Transverse colon (tissue), 4 donors: ENCODE measurements at regions not wholly inside any gene's neighbourhood (a gene's known extent, or its start where the extent isn't known, plus 50 kb on each side); places are given as distances from the start of the nearest gene placed in this dataset.

Experiments used
- DNase-seq: peaks from one replicate; pipeline ENCODE4 v3.0.0-alpha.2; 2019
- H3K27ac ChIP-seq, 4 donors: fragments of 200-600 bp; sonication (generic); 2 replicates each; pipeline ENCODE4 v1.5.1; 2016 to 2018; ENCODE audit warnings: inconsistent platforms in 4 of 4
- H3K27me3 ChIP-seq: fragments of 200-600 bp; sonication (generic); 2 replicates; pipeline ENCODE4 v1.5.1; 2017; ENCODE audit warnings: inconsistent platforms
- H3K36me3 ChIP-seq, 4 donors: fragments of 200-600 bp; sonication (generic); 2 replicates each; pipeline ENCODE4 v1.5.1; 2017 to 2019; ENCODE audit warnings: inconsistent platforms in 4 of 4
- H3K4me1 ChIP-seq, 4 donors: fragments of 200-600 bp; sonication (generic); 2 replicates each; pipeline ENCODE4 v1.5.1; 2017 to 2020; ENCODE audit warnings: inconsistent platforms in 4 of 4
- H3K4me3 ChIP-seq, 4 donors: fragments of 200-600 bp; sonication (generic); 1 replicate in 1 of 4; 2 replicates in 3 of 4; pipeline versions ENCODE4 v1.5.1 to v1.6.1; 2017 to 2019; ENCODE audit warnings: inconsistent platforms in 4 of 4
- H3K9me3 ChIP-seq, 2 donors: fragments of 200-600 bp; sonication (generic); 2 replicates each; pipeline ENCODE4 v1.5.1; 2017 to 2019; ENCODE audit warnings: inconsistent platforms in 2 of 2
- EP300 ChIP-seq: sonication (generic); formaldehyde crosslinking; IDR thresholded peaks from one replicate; pipeline ENCODE4 v1.6.1; 2017; ENCODE audit warnings: antibody characterized with exemption, low read depth
- POLR2A ChIP-seq: fragments of 450-650 bp; IDR thresholded peaks from one replicate; pipeline ENCODE4 v1.6.1; 2016; ENCODE audit warnings: antibody characterized with exemption, mild to moderate bottlenecking, moderate library complexity
- POLR2AphosphoS5 ChIP-seq, 3 donors: sonication (generic); formaldehyde crosslinking; IDR thresholded peaks; one replicate each; pipeline ENCODE4 v1.6.1; 2016; ENCODE audit warnings: antibody characterized with exemption in 3 of 3
- WGBS, 2 donors: methylation state at CpG; one replicate each; pipeline ENCODE4 v1.1.5; 2018; ENCODE audit warnings: low coverage in 1 of 2; 5-methylcytosine and 5-hydroxymethylcytosine counted together
- in situ Hi-C, 4 donors: fragments of 200-750 bp; cut with MboI; loops; one replicate each; pipeline versions ENCODE4 v1.15.0 to v1.15.1; 2017; ENCODE audit warnings: low sequenced_read_pairs in 3 of 4, low pct_ligation_motif_present in 1 of 4, low pct_unique_long_range_greater_than_20kb in 1 of 4
- intact Hi-C: fragments of 100-400 bp; cut with DNase I; formaldehyde crosslinking; loops from one replicate; pipeline ENCODE4 v1.15.1; 2023; ENCODE audit warnings: low total_unique reads
- TF ChIP-seq, protein P1 (sequence below), 5 experiments: fragments of 200-600 bp in 3 of 5; fragments of 450-650 bp in 2 of 5; sonication (generic) in 3 of 5; IDR thresholded peaks; 1 replicate in 2 of 5; 2 replicates in 3 of 5; pipeline ENCODE4 v1.5.1; 2016 to 2017; ENCODE audit warnings: antibody characterized with exemption in 5 of 5, inconsistent platforms in 3 of 5, mild to moderate bottlenecking in 2 of 5, moderate library complexity in 1 of 5

DNA sequence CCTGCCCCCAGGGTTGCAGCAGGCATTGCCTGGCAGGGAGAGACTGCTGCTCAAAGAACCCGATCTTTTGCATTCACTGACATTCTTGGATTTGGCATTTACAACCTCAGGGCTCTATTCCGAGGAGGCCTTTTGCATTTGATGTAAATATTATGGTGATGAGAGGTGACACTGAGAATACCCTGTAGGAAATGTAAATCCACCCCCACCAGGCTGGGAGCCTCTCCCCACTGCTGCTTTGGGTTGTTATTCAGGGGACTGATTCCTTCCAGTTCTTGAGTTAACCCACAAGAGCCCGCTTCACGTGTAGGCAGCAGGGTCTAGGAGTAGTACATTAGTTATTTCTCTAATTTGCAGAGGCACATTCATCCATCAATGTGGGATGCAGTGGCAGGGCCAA is 55.5 kb upstream of the ARAP3 start:
- no peaks in the 10 kb centered on the region for H3K4me1 ChIP-seq
- intact Hi-C loops: no loop called here
- no peaks in the 10 kb centered on the region for H3K36me3 ChIP-seq
- in situ Hi-C loops: no loop called here
- no peak for DNase-seq
- H3K27me3 ChIP-seq: peaks cover 10% of the 10 kb centered on the region
- H3K9me3 ChIP-seq: no peaks in the 10 kb centered on the region
- TF ChIP-seq EP300 (no peak), POLR2A (no peak), POLR2AphosphoS5 (IDR thresholded peaks at IDR 0.05) (no peak)
- TF ChIP-seq, protein P1, sequence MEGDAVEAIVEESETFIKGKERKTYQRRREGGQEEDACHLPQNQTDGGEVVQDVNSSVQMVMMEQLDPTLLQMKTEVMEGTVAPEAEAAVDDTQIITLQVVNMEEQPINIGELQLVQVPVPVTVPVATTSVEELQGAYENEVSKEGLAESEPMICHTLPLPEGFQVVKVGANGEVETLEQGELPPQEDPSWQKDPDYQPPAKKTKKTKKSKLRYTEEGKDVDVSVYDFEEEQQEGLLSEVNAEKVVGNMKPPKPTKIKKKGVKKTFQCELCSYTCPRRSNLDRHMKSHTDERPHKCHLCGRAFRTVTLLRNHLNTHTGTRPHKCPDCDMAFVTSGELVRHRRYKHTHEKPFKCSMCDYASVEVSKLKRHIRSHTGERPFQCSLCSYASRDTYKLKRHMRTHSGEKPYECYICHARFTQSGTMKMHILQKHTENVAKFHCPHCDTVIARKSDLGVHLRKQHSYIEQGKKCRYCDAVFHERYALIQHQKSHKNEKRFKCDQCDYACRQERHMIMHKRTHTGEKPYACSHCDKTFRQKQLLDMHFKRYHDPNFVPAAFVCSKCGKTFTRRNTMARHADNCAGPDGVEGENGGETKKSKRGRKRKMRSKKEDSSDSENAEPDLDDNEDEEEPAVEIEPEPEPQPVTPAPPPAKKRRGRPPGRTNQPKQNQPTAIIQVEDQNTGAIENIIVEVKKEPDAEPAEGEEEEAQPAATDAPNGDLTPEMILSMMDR (IDR thresholded peaks at IDR 0.05): no peak
- H3K27ac ChIP-seq: no peak overlapping the region
- H3K4me3 ChIP-seq: no peak overlapping the region
- whole genome bisulfite sequencing, 2 donors: 54 to 62% methylated on average over 2 to 4 of the region's 4 CpGs

DNA sequence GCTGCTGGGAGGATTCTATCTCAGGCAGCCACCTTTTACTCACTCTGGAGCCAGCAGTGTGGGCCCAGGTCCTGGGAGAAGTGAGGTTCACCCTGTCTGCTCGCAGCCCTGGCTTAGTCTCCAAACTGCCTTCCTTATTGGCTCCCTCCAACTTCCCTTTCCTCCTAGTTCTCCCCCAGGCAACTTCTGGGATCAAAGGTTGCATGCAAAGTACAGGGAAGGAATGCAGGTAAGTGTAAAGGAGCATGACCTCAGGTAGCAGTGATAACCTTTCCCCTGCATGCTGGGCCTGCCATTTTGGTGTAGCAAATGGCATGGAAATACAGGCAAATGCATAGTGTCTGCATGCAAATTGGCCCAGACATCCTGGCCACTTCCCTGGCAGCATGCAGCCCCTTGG is 53.8 kb upstream of the ARAP3 start:
- 11% methylated on average over 1 of the region's 1 CpG; no CpG with 5 or more reads in 1 of the 2 donors for WGBS, 2 donors
- H3K27ac ChIP-seq: no peak overlapping the region
- no peaks in the 10 kb centered on the region for H3K9me3 ChIP-seq
- H3K27me3 ChIP-seq: peaks cover 6% of the 10 kb centered on the region
- no peak overlapping the region for H3K4me3 ChIP-seq
- in situ Hi-C loops: no loop called here
- no peaks in the 10 kb centered on the region for H3K4me1 ChIP-seq
- DNase-seq: no peak
- intact Hi-C loops: no loop called here
- H3K36me3 ChIP-seq: no peaks in the 10 kb centered on the region
- no peak for TF ChIP-seq POLR2A
- TF ChIP-seq, protein P1 (IDR thresholded peaks at IDR 0.05): no peak
- TF ChIP-seq EP300: no peak
- TF ChIP-seq POLR2AphosphoS5 (IDR thresholded peaks at IDR 0.05): no peak

DNA sequence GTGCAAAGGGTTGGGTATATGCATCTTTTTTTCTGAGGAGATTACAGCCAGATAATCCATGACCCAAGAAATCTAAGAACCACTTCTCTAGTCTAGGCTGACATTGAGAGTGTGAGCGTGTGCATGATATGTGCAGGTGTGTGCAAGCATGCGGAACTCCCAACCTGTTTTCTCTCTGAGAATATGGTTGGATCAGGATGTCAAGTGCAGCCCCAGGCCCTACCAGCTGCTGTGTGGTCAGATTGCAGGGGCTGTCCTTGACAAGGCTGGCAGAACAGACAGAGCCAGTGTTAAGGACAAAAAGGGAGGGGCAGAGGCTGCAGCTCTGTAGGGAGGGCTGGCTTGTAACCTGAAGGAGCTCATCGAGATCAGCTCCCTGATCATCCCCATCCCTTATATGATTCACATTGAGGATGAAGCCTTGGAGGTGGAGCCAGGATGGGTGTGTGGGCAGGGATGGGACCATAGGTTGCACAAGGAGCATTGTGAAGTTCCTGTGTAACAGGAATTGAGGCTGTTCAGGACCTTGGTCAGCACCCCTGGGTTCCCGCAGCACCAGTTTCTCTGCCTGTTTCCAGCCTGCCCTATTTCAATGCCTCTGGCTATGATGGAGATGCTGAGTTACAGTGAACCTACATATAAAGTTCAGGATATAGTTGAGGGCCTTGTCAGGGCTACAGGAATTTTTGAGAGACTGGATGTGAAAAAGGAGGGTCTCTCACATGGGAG is 52.6 kb upstream of the ARAP3 start:
- H3K9me3 ChIP-seq: no peaks in the 10 kb centered on the region
- WGBS, 2 donors: 46% methylated on average over 4 of the region's 4 CpGs; no CpG with 5 or more reads in 1 of the 2 donors
- H3K27ac ChIP-seq: no peak overlapping the region
- H3K36me3 ChIP-seq: no peaks in the 10 kb centered on the region
- no peak for TF ChIP-seq POLR2A
- TF ChIP-seq POLR2AphosphoS5 (IDR thresholded peaks at IDR 0.05): no peak
- TF ChIP-seq EP300: no peak
- TF ChIP-seq, protein P1 (IDR thresholded peaks at IDR 0.05): no peak
- peaks cover 6% of the 10 kb centered on the region for H3K27me3 ChIP-seq
- no peaks in the 10 kb centered on the region for H3K4me1 ChIP-seq
- H3K4me3 ChIP-seq: no peak overlapping the region
- in situ Hi-C loops (no loop called here), intact Hi-C loops (no loop called here)
- DNase-seq: peak; percentile 30

DNA sequence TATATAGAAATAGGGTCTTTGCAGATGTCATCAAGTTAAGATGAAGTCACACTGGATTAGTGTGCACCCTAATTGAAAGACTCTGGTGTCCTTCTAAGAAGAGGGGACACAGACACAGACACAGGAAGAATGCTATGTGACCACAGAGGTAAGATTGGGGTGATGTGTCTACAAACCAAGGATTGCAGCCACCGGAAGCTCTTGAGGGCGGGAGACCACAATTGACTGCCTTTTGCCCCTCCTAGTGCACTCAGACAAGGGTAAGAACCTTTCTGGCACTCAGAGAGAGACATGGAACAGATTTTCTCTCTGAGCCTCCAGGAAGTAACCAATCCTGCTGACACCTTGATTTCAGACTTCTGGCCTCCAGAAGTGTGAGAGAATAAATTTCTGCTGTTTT is 51.2 kb upstream of the ARAP3 start:
- Histone ChIP-seq H3K27me3 (peaks cover 8% of the 10 kb centered on the region), H3K9me3 (no peaks in the 10 kb centered on the region), H3K36me3 (no peaks in the 10 kb centered on the region), H3K4me1 (no peaks in the 10 kb centered on the region), H3K27ac (no peak overlapping the region), H3K4me3 (no peak overlapping the region)
- 40 to 69% methylated on average over 1 to 2 of the region's 2 CpGs for WGBS, 2 donors
- TF ChIP-seq POLR2A (no peak), POLR2AphosphoS5 (IDR thresholded peaks at IDR 0.05) (no peak), EP300 (no peak)
- TF ChIP-seq, protein P1 (IDR thresholded peaks at IDR 0.05): no peak
- DNase-seq: no peak
- in situ Hi-C loops: no loop called here
- intact Hi-C loops: no loop called here
